ENCODE measurements at regions not wholly inside any gene's neighbourhood (a gene's known extent, or its start where the extent isn't known, plus 50 kb on each side); places are given as distances from the start of the nearest gene placed in this dataset.

DNA sequence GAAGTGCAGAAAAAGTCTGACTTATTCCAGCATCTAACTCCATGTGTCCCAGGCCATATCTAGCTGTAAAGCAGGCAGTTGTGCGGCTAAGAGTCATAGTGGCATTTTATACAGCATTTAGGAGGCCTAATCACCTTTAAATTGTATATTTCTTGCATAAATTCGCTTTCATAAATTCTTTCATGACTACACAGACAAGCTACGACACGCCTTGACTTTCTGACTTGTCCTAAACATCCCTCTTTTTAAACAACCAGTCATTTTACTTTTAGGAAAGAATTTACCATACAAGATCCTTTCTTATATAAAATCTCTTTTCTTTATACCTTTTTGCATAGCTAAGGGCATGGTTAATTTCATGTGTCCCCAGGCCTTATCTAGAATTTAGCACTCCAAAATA, 81.7 kb upstream of the THBS2 start:
- TF ChIP-seq EP300 (IDR thresholded peaks at IDR 0.05), result no peak
- TF ChIP-seq, protein P1, sequence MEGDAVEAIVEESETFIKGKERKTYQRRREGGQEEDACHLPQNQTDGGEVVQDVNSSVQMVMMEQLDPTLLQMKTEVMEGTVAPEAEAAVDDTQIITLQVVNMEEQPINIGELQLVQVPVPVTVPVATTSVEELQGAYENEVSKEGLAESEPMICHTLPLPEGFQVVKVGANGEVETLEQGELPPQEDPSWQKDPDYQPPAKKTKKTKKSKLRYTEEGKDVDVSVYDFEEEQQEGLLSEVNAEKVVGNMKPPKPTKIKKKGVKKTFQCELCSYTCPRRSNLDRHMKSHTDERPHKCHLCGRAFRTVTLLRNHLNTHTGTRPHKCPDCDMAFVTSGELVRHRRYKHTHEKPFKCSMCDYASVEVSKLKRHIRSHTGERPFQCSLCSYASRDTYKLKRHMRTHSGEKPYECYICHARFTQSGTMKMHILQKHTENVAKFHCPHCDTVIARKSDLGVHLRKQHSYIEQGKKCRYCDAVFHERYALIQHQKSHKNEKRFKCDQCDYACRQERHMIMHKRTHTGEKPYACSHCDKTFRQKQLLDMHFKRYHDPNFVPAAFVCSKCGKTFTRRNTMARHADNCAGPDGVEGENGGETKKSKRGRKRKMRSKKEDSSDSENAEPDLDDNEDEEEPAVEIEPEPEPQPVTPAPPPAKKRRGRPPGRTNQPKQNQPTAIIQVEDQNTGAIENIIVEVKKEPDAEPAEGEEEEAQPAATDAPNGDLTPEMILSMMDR (IDR thresholded peaks at IDR 0.05), result no peak
